ENCODE measurements at regions not wholly inside any gene's neighbourhood (a gene's known extent, or its start where the extent isn't known, plus 50 kb on each side); places are given as distances from the start of the nearest gene placed in this dataset.

DNA sequence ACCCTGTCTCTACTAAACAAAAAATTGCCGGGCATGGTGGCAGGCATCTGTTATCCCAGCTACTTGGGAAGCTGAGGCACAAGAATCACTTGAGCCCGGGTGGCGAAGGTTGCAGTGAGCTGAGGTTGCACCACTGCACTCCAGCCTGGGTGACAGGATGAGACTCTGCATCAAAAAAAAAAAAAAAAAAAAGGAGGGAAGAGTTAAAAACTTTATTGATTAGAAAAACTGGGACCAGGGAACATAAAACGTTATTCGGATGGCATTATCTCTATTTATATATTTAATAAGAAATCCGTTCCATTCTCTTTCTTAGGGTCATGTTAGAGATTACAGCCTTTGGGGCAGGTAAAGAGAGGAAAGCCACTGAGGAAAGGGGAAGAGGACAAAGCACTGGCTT lies 197.5 kb downstream of the BCR start:
- TF ChIP-seq, protein P1, sequence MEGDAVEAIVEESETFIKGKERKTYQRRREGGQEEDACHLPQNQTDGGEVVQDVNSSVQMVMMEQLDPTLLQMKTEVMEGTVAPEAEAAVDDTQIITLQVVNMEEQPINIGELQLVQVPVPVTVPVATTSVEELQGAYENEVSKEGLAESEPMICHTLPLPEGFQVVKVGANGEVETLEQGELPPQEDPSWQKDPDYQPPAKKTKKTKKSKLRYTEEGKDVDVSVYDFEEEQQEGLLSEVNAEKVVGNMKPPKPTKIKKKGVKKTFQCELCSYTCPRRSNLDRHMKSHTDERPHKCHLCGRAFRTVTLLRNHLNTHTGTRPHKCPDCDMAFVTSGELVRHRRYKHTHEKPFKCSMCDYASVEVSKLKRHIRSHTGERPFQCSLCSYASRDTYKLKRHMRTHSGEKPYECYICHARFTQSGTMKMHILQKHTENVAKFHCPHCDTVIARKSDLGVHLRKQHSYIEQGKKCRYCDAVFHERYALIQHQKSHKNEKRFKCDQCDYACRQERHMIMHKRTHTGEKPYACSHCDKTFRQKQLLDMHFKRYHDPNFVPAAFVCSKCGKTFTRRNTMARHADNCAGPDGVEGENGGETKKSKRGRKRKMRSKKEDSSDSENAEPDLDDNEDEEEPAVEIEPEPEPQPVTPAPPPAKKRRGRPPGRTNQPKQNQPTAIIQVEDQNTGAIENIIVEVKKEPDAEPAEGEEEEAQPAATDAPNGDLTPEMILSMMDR (conservative IDR thresholded peaks at IDR 0.05) = no peak
- no peak for TF ChIP-seq EZH2 (IDR thresholded peaks at IDR 0.05; ENCODE audit: low read depth)

All from PC-9 (cell line).